Activated CD8-positive, alpha-beta T cell treated with anti-CD3 and anti-CD28 coated beads for 36 hours (primary cell): ENCODE measurements at regions not wholly inside any gene's neighbourhood (a gene's known extent, or its start where the extent isn't known, plus 50 kb on each side); places are given as distances from the start of the nearest gene placed in this dataset.

ENCODE experiments used
- ATAC-seq: fragments of 200-7000 bp; cut with Tn5 transposase; one replicate; pipeline ENCODE4 v1.10.0; 2021; ENCODE audit warnings: mild to moderate bottlenecking, moderate library complexity
- CTCF ChIA-PET: fragments of 350-600 bp; sonication (Branson Sonifier 250); formaldehyde crosslinking; loops from one replicate; lab custom pipeline; 2021; ENCODE audit warnings: antibody characterized with exemption; lab: Charles Lee
- POLR2A ChIA-PET: fragments of 350-600 bp; sonication (Branson Sonifier 250); formaldehyde crosslinking; loops from one replicate; lab custom pipeline; 2021; ENCODE audit warnings: antibody characterized with exemption; lab: Charles Lee
- DNase-seq: peaks from one replicate; pipeline ENCODE4 v3.0.0-alpha.2; 2020
- H3K27ac Mint-ChIP-seq: one replicate; pipeline ENCODE4 v1.8.0; 2021; ENCODE audit warnings: mild to moderate bottlenecking, mixed read lengths
- H3K27me3 Mint-ChIP-seq: one replicate; pipeline ENCODE4 v1.8.0; 2021; ENCODE audit warnings: mixed read lengths
- H3K36me3 Mint-ChIP-seq: one replicate; pipeline ENCODE4 v1.8.0; 2021; ENCODE audit warnings: low read depth, mixed read lengths
- H3K4me1 Mint-ChIP-seq: one replicate; pipeline ENCODE4 v1.8.0; 2021; ENCODE audit warnings: low read depth, mixed read lengths
- H3K4me3 Mint-ChIP-seq: one replicate; pipeline ENCODE4 v1.8.0; 2021; ENCODE audit warnings: mild to moderate bottlenecking, moderate library complexity, mixed read lengths
- H3K9me3 Mint-ChIP-seq: one replicate; pipeline ENCODE4 v1.8.0; 2021; ENCODE audit warnings: mixed read lengths
- intact Hi-C: fragments of 100-400 bp; cut with micrococcal nuclease; formaldehyde crosslinking; loops from one replicate; pipeline ENCODE4 v1.10.0; 2022
- TF ChIP-seq, protein P1 (sequence below): fragments of 200-600 bp; IDR thresholded peaks from one replicate; pipeline ENCODE4 v1.8.0; 2022; ENCODE audit warnings: antibody characterized with exemption, mild to moderate bottlenecking

DNA sequence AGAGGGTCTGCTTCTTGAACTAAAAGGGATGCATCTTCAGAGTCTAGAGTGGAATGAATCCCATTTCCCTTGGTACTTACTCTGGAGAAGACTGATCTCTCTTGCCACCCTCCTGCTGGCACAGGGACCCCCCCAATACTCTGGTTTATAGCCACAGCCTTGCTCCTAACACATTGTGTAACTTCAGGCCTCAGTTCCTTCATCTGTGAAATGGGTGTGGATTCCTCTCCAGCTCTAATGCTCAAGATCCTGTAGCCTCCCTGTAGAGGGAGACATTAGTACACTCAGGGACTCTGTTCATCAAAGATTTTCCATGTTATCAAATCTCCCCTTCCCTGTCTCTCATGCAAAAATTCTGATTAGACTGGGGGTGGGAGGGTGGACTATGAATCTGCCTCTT is 315.7 kb upstream of the MOCS1 start:
- POLR2A ChIA-PET, result no interaction called here
- H3K9me3 Mint-ChIP-seq, result no peaks in the 10 kb centered on the region
- peaks cover 8% of the 10 kb centered on the region for H3K27me3 Mint-ChIP-seq
- DNase-seq (no peak), ATAC-seq (no peak)
- no peaks in the 10 kb centered on the region for H3K4me1 Mint-ChIP-seq
- intact Hi-C loops, result no loop called here
- H3K36me3 Mint-ChIP-seq, result no peaks in the 10 kb centered on the region
- TF ChIP-seq, protein P1, sequence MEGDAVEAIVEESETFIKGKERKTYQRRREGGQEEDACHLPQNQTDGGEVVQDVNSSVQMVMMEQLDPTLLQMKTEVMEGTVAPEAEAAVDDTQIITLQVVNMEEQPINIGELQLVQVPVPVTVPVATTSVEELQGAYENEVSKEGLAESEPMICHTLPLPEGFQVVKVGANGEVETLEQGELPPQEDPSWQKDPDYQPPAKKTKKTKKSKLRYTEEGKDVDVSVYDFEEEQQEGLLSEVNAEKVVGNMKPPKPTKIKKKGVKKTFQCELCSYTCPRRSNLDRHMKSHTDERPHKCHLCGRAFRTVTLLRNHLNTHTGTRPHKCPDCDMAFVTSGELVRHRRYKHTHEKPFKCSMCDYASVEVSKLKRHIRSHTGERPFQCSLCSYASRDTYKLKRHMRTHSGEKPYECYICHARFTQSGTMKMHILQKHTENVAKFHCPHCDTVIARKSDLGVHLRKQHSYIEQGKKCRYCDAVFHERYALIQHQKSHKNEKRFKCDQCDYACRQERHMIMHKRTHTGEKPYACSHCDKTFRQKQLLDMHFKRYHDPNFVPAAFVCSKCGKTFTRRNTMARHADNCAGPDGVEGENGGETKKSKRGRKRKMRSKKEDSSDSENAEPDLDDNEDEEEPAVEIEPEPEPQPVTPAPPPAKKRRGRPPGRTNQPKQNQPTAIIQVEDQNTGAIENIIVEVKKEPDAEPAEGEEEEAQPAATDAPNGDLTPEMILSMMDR, result no peak
- no peak overlapping the region for H3K4me3 Mint-ChIP-seq
- no peak overlapping the region for H3K27ac Mint-ChIP-seq
- CTCF ChIA-PET, result no interaction called here

DNA sequence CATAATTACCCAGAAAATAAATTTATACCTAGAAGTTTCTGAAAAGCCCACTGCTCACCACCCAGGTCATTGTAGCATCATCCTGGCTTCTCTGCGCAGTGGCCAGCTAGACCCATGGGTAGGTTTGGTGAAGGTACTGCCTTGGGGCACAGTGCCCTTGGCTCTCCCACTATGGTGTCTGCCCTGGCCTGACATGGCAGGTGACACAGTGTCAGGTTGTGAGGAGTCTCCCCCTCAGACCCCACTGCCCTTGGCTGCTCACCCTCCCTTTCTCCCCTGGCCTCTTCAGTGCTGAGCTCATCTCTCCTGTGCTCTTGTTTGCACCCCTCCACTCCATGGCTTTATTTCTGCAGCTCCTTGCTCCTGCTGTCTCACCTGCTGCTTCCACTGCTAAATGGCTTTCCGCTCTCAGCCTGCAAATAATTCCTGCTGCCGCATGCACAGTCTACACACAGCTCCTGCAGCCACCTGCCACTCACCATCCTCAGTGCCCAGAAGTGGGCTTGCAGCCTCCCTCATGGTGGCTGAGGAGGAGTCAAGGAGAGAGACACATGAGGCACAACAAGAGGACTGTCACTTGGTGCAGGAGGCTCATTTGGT is 313.4 kb upstream of the MOCS1 start:
- CTCF ChIA-PET, result no interaction called here
- no peak for ATAC-seq
- H3K36me3 Mint-ChIP-seq, result no peaks in the 10 kb centered on the region
- H3K27ac Mint-ChIP-seq, result no peak overlapping the region
- H3K27me3 Mint-ChIP-seq, result peaks cover 8% of the 10 kb centered on the region
- intact Hi-C loops, result no loop called here
- POLR2A ChIA-PET, result no interaction called here
- TF ChIP-seq, protein P1, result no peak
- DNase-seq, result no peak
- no peaks in the 10 kb centered on the region for H3K9me3 Mint-ChIP-seq
- no peak overlapping the region for H3K4me3 Mint-ChIP-seq
- no peaks in the 10 kb centered on the region for H3K4me1 Mint-ChIP-seq

DNA sequence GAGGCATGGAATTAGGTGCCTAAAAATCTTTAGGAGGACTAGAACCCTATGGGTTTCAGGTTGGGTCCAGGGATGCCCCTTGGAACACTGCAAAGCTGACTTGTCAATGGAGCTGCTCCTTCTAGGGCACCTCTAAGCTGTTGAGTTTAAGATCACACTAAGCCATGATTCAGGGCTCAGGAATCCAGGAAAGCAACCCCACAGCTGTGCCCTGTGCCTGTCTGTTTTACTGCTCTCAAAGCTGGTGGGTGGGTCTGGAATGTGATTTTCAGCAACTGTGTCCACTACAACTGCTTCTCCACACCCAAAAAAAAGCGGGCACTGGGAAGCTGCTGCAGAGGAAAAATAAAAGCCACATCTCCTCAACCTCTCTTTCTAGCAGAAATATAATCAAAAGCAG is 310.4 kb upstream of the MOCS1 start:
- ATAC-seq (no peak), DNase-seq (no peak)
- ChIA-PET POLR2A (no interaction called here), CTCF (no interaction called here)
- TF ChIP-seq, protein P1, result no peak
- Mint-ChIP-seq H3K9me3 (peaks cover 5% of the 10 kb centered on the region), H3K27ac (no peak overlapping the region), H3K27me3 (peaks cover 1% of the 10 kb centered on the region), H3K4me3 (no peak overlapping the region), H3K36me3 (no peaks in the 10 kb centered on the region), H3K4me1 (no peaks in the 10 kb centered on the region)
- intact Hi-C loops, result no loop called here

DNA sequence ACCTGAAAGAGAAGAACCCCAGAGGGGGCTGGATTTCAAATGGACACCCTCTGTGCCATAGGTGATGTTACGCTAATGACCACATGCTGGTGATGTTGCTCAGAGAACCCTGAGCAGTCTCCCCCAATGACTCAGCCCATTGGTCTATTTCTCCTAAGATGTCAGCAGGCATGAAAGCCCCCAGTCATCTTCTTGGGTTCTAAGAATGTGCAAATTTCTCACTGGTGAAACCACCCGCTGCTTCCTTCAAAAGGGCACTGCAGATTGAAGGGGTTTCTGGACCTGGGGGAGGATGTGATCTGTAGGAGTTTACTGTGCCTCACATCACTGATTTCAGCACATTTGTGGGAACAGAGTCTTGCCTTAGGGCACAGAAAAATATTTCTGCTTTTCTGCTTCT is 298.4 kb upstream of the MOCS1 start:
- H3K27me3 Mint-ChIP-seq, result peaks cover 9% of the 10 kb centered on the region
- peak; percentile 42 for ATAC-seq
- H3K27ac Mint-ChIP-seq, result no peak overlapping the region
- CTCF ChIA-PET, result no interaction called here
- POLR2A ChIA-PET, result interaction anchor here (0.9 kb wide), 1 partner anchor 72 kb away, joined by 3 read pairs; no protein-coding TSS in a partner anchor
- no peaks in the 10 kb centered on the region for H3K4me1 Mint-ChIP-seq
- no peak overlapping the region for H3K4me3 Mint-ChIP-seq
- TF ChIP-seq, protein P1, result no peak
- peak; percentile 26 for DNase-seq
- no peaks in the 10 kb centered on the region for H3K36me3 Mint-ChIP-seq
- intact Hi-C loops, result no loop called here
- peaks cover 6% of the 10 kb centered on the region for H3K9me3 Mint-ChIP-seq

DNA sequence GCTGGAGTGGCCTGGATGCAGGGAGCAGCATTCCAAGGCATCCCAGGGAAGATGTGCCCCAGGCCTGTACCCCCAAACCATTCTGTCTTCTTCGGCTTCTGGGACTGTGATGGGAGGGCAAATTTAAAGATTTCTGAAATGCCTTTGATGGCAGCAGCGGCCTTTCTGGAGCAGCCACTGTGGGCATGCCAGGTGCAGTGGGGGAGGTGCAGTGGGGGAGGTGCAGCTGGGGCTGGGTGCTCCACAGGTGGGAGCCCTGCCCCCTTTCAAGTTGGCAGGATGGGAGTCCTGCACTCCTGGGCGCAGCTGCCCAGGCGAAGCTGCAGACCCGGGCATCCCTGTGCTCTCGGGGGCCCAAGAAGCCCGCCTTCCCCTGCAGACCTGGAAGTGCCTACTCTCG is 293.5 kb upstream of the MOCS1 start:
- Mint-ChIP-seq H3K27ac (no peak overlapping the region), H3K4me3 (no peak overlapping the region), H3K36me3 (no peaks in the 10 kb centered on the region), H3K27me3 (peaks cover 12% of the 10 kb centered on the region), H3K9me3 (peaks cover 2% of the 10 kb centered on the region), H3K4me1 (no peaks in the 10 kb centered on the region)
- ATAC-seq (no peak), DNase-seq (no peak)
- TF ChIP-seq, protein P1, result no peak
- ChIA-PET CTCF (no interaction called here), POLR2A (no interaction called here)
- intact Hi-C loops, result no loop called here
